Coronary artery (tissue), 2 donors: ENCODE measurements at regions not wholly inside any gene's neighbourhood (a gene's known extent, or its start where the extent isn't known, plus 50 kb on each side); places are given as distances from the start of the nearest gene placed in this dataset.

Experiments
- DNase-seq: peaks from one replicate; pipeline ENCODE4 v3.0.0-alpha.2; 2017; ENCODE audit warnings: low spot score
- H3K27ac ChIP-seq, 2 donors: fragments of 200-600 bp; sonication (generic); one replicate each; pipeline ENCODE4 v1.5.1; 2016 to 2019
- H3K4me3 ChIP-seq: fragments of 200-600 bp; sonication (generic); 2 replicates; pipeline ENCODE4 v1.5.1; 2016; ENCODE audit warnings: mild to moderate bottlenecking, moderate library complexity
- CTCF ChIP-seq: fragments of 200-600 bp; sonication (generic); IDR thresholded peaks from one replicate; pipeline ENCODE4 v1.5.1; 2019; ENCODE audit warnings: antibody characterized with exemption

GRCh38 chr10:2592360-2593160 is 474.8 kb upstream of the PFKP start:
- no peak for DNase-seq
- Histone ChIP-seq H3K27ac (no peak overlapping the region), H3K4me3 (no peak overlapping the region)
- no peak for TF ChIP-seq CTCF

- Histone ChIP-seq H3K4me3 (no peak overlapping the region), H3K27ac (no peak overlapping the region)
- DNase-seq, result no peak
- TF ChIP-seq CTCF, result no peak
Observed at GRCh38 chr10:2589196-2589595, 478.2 kb upstream of the PFKP start.

- H3K27ac ChIP-seq, result no peak overlapping the region
- H3K4me3 ChIP-seq, result no peak overlapping the region
- DNase-seq, result no peak
- TF ChIP-seq CTCF, result no peak
Observed at GRCh38 chr10:2584385-2584784, 483.0 kb upstream of the PFKP start.

- Histone ChIP-seq H3K27ac (no peak overlapping the region), H3K4me3 (no peak overlapping the region)
- DNase-seq, result no peak
- no peak for TF ChIP-seq CTCF
Observed at GRCh38 chr10:2576892-2577291, 490.5 kb upstream of the PFKP start.

GRCh38 chr10:2575460-2575859 is 491.9 kb upstream of the PFKP start:
- H3K4me3 ChIP-seq, result no peak overlapping the region
- TF ChIP-seq CTCF, result no peak

GRCh38 chr10:2572611-2573010 is 494.7 kb upstream of the PFKP start:
- H3K4me3 ChIP-seq, result no peak overlapping the region
- TF ChIP-seq CTCF, result no peak
- DNase-seq, result no peak
- no peak overlapping the region for H3K27ac ChIP-seq

More at GRCh38 chr10:2575460-2575859, 491.9 kb upstream of the PFKP start:
- DNase-seq, result no peak
- no peak overlapping the region for H3K27ac ChIP-seq

GRCh38 chr10:2556883-2557282 is 510.5 kb upstream of the PFKP start:
- Histone ChIP-seq H3K27ac (no peak overlapping the region), H3K4me3 (no peak overlapping the region)
- no peak for TF ChIP-seq CTCF
- no peak for DNase-seq
